ENCODE measurements at regions not wholly inside any gene's neighbourhood (a gene's known extent, or its start where the extent isn't known, plus 50 kb on each side); places are given as distances from the start of the nearest gene placed in this dataset.
"Not testable (repeated sequence)": the region's sequence is repeated elsewhere in the genome, so short reads cannot be mapped to it uniquely, and the experiment has no call there.

DNA sequence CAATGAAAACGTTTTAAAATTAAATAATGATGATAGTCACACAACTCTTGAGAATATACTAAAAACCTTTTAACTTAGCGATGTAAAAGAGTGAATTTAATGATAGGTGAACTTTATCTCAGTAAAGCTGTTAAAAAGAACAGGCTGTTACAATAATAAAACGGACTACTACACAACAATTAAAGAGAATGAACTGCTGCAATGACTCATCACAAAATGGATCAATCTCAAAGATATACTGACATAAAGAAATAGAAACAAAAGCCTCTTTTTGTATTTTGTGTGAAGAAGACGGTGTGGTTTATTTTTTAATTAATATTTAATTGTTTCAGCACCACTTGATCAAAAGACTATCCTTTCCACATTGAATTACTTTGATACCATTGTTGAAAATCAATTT lies 352.4 kb upstream of the GJE1 start:
- DNase-seq (ENCODE audit: low read depth in 2 of 2) = no peak

DNA sequence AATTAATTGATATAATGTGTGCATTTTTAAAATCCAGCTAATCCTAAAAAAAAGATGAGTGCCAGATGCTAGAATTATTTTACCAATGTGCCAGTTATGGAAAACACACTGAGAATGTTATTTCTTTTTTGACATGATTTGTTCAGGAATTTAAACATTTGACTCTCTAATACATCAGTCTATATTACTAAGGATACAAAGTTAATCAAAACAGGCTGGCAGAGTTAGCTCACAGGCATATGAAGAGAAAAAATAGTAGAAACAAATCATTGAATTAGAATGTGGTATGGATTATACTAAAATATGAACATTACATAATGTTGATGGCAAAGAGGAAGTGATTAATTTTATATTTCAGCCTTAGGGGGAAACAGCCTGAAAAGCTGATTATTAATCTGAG lies 368.3 kb upstream of the GJE1 start:
- DNase-seq (ENCODE audit: low read depth in 2 of 2) = no peak

DNA sequence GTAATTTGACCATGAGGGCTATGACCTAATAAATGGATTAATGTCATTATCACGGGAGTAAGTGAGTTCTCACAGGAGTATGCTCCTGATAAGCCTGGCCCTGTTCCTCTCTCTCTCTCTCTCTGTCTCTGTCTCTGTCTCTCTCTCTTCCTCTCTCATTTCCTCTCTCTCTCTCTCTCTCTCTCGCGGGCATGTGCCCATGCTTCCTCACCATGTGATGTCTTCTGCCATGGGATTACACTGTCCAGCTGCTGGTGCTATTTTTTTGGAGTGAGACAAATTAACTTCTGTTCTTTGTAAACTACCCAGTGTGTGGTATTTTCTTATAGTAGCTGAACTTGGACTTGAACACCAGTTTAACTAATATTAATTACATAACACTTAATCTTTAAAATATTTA lies 374.3 kb upstream of the GJE1 start:
- DNase-seq (ENCODE audit: low read depth in 2 of 2) = no peak

DNA sequence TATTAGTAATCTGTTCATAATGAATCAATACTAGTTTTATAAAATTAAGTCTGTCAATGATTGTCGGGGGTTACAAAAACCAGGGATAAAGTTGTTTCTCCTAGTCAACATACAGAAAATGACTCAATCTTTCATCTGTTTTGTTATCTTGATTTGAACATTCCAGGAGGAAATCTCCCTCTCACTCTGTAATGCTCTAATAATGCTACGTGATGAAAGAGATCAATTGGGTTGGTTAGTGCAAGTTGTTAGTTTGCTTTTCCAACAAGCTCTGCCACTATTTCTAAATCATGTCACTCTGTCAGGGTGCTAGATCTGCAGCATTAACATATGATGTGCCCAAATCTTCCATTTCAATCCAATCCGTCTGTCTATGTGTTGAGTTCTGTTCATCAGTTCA lies 379.5 kb upstream of the GJE1 start:
- DNase-seq (ENCODE audit: low read depth in 2 of 2) = no peak

DNA sequence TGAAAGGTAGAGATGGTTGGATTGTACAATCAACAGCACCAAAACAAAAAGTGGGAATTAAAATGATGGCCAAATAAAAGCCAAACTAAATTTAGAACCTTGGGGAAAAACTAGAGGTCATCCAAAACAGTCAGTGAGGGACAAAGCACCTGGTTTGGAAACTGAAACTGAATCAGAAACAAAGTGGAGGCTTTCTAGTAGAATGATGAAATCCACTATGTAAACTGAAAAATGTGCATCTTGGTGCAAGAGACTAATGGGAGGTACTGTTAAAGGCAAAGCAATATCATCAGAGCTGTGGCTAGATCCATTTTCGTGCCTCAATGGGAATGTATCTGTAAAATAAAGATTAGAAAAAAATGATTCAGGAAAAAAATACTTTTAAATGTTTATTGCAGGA lies 380.0 kb upstream of the GJE1 start:
- DNase-seq (ENCODE audit: low read depth in 2 of 2) = no peak

DNA sequence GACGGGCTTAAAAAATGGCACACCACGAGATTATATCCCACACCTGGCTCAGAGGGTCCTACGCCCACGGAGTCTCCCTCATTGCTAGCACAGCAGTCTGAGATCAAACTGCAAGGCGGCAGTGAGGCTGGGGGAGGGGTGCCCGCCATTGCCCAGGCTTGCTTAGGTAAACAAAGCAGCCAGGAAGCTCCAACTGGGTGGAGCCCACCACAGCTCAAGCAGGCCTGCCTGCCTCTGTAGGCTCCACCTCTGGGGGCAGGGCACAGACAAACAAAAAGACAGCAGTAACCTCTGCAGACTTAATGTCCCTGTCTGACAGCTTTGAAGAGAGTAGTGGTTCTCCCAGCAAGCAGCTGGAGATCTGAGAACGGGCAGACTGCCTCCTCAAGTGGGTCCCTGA lies 386.4 kb upstream of the GJE1 start:
- not testable (repeated sequence) for DNase-seq (ENCODE audit: low read depth in 2 of 2)

DNA sequence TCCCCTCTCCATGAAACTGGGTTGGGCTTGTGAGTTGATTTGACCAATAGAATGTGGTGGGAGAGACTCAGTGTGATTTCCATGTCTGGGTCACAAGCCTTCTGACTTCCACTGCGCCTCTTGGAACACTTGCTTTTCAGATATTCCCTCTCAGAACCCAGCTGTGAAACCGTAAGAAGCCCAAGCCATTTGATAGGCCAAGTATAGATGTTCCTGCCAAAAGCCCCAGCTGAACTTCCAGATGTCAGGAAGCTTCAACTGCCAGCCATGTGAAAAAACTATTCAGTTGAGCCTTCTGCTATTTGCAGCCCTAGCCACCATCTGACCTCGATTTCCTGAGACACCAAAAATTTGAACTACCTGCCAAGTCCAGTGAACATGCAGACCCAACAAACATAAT lies 387.8 kb upstream of the GJE1 start:
- DNase-seq (ENCODE audit: low read depth in 2 of 2) = no peak

DNA sequence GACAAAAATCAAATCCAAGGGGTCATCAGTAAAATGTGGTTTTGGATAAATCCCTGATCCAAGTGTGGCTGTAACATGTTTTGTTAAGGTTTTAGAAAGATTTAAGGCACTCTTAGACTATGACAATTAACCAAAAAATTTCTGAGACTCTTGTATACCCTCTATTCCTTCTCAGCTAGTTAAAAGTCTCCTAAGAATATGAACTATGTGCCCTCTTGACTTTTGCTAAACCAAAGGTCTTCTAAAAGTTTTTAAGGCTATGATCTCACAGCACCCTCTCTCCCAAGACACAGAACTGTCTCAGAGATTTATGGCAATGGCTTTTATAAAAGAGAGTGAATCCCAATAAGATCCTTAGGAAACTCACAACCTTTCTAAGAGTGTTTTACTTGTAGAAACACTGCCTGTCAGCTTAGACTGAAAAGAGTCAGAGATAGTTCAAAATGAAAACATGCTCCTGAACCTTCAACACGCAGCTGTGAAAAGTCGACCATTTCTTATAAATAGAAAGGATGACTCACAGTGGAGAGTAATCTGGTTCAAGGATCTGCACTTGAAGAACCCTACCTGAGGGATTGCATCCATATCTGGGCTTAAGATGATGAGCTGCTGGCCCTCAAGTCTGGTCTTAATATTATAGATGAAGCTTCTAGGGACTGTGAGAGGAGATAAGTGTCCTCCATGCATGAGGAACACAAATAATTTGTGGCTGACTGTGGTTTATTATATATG lies 388.4 kb upstream of the GJE1 start:
- no peak for DNase-seq (ENCODE audit: low read depth in 2 of 2)

DNA sequence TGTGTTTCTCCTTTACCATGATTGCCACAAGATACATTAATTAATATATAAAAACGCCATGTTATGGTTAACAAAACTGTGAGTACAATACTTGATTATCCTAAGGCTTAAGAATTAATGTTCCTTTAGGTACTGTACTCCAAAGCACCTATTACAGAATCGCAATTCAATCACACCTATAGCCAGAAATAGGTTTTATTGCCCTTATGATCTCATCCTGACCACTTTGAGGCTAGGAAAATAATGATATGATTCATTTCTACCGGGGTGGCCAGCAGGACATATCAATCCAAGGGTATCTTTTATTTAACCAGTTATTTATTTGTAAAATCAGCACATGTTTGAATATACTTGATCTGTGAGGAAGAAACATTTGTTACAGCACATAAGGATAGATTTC lies 396.6 kb upstream of the GJE1 start:
- DNase-seq (ENCODE audit: low read depth in 2 of 2) = no peak

DNA sequence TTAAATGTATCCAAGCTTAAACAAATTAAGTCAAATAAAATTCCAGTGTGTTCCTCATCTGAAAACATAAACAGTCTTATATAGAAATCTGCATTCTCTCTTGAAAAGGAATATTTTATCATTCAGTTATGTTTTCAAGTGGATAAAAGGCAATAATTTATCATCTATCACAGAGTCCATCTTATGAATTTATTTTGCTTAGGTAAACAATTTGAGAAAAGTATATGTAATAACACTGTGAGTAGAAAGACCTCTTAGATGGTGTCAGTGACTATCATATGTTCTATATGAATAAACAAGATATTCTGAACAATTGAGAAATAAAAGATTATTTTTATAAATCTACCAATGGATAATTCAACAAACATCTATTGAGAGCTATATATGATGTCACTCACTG lies 397.6 kb upstream of the GJE1 start:
- DNase-seq (ENCODE audit: low read depth in 2 of 2) = no peak

DNA sequence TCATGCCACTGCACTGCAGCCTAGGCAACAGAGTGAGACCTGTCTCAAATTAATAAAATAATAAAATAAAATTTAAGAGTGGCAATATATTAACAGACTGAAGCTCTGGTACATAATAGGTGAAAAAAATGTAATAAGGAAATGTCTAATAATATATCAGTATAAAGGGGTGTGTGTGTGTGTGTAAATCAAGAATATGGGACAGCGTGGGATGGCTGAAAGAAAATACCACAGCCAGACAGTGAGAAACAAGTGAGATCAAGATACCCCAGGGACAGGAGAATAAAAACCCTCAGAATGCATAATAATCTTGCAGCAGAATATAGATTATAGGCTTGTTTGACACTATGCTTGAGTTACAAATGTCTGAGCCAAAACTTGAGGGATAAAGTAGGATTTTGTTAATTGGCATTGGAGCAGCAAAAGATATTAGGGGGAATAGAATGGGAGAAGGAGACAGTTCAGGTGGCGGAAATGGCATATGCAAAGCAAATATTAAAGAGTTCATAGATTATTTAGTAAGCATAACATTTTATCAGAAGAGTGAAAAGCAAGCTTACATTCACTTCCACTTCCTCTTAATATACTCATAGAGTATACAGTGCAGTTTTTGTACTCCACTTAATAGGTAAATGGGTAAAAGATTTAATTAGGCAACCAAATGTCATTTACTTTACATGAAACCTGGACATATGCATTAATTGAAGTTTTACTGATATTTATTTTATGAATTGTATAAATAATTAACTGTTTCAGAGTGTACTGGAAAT lies 398.5 kb upstream of the GJE1 start:
- no peak for DNase-seq (ENCODE audit: low read depth in 2 of 2)

DNA sequence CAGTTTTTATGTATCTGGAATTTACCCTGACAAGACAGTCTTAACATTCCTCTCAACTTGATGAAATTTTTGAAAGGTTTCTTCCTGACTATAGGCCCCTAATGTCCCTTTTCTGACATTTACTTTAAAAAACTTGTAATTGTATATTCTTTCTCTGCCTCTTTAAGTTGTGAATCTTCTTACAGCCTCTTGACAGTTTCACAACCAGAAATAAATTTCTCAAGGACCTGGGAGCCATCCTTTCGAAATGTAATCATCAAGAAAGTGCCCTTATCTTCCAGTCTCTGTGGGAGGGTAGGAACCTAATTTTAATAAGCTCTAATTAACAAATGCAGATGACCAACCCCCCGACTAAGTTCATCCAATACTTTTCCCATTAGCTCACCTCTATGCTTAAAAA lies 403.6 kb upstream of the GJE1 start:
- no peak for DNase-seq (ENCODE audit: low read depth in 2 of 2)

DNA sequence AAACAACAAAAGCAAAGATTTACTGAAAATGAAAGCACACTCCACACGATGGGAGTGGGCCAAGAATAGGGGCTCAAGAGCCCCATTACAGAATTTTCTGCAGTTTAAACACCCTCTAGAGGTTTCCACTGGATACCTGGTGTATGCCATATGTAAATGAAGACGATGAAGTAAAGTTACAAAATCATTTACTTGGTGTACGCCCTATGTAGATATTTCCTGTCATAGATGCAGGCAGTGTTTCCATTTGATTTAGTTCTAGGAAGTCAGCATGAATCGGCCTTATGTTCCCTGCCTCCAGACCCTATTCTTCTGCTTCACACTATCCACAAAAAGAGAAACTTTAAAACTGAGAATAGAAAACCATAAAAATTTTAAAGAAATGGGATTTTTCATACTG lies 404.4 kb upstream of the GJE1 start:
- no peak for DNase-seq (ENCODE audit: low read depth in 2 of 2)

DNA sequence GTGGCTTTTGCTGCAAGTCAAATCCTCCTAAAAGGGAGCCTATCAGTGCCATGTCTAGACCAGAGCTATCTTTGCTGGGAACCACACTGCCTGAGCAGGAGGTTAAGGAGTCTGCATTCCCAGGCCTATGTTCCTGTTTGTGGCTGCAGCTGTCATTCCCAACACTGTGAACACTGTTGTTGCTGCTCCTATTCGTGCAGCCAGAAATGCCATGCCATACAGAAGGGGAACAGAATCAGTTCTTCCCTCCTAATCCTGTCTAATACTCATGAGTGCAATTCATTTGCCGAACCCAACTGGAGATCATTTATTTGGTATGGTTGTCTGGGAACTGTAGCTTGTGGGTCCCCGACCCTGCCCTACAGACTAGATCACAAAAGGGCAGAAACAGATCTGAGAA lies 406.5 kb upstream of the GJE1 start:
- no peak for DNase-seq (ENCODE audit: low read depth in 2 of 2)

DNA sequence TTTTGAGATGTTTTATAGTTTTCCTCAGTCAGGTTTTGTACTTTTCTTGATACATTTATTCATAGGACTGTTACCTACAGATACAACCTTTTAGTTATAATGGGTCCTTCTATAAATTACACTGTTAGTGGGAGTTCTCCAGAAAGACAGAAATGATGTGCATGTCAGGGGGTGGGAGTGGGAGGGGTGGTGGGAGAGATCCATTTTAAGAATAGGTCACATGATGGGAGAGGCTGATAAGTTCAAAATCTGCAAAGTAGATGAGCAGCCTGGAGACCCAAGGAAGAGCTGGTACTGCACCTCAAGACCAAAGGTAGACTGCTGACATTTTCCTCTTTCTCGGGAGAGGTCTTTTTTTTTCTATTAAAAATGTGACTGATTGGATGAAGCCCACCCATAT lies 408.0 kb upstream of the GJE1 start:
- no peak for DNase-seq (ENCODE audit: low read depth in 2 of 2)

DNA sequence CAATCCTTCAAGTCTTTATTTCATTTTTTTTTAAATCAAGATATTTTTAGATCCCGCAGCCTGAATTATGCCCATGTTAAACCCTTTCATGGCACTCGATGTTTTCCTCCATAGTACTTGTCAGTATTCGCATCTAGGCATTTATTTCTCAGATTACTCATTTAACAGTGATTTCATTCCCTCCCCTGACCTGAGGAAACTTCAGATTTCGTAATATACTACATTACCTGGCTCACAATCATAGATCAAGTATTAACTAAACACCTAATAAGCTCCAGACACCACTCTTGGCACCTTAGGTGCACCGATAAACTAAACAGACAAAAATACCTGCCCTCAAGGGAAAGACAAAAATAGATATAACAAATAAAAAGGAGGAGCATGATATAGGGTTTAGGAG lies 413.2 kb upstream of the GJE1 start:
- DNase-seq (ENCODE audit: low read depth in 2 of 2) = no peak

DNA sequence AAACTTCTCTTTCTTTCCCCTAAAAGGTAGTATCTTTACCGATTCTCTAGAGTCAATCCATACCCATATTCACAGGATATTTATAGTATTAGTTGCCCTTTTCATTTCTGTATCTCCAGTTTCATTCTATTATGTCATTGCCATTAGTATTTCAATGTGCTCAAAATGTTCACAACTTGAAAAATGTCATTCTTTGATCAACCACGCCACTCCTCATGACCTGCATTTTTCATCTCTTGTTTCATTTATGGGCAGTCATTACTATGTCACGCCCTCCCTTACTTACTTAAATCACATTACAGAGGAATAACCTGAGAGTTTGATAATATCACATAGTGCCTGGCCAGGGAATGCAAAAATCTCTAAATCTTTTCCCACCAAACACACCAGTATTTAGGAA lies 427.3 kb upstream of the GJE1 start:
- no peak for DNase-seq (ENCODE audit: low read depth in 2 of 2)

DNA sequence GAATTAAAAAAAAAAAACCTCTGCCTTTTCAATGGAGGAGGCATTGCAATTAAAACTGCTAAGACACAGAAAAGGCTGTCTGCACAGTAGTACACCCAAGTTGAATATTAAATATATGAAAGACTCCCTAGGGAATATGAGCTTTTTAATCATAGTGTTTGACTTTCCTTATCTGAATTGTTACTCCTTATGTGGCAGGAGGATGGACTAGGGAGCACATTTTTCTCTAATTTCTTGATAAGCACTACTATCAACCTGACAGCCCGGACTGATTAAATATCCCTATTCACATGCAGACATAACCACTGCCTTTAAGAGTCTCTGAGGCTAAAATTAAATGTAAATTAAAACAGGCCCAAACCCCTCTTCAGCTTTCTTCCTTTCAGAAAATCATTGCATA lies 428.6 kb upstream of the GJE1 start:
- no peak for DNase-seq (ENCODE audit: low read depth in 2 of 2)

DNA sequence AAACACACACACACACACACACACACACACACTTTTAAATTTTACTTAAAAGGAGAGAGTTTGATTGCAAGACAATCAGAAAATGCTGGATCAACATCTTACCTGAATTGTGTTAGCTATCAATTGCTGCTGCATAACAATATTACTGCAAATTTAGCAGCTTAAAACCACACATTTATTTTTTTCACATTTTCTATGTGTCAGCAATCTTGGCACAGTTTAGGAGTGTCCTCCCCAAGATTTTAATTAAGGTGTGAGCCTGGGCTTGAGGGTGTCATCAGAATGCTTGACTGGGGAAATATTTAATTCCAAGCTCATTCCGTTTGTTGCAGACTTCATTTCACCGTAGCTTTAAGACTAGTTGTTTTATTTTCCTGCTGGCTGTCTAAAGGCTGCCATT lies 431.0 kb upstream of the GJE1 start:
- DNase-seq (ENCODE audit: low read depth in 2 of 2) = no peak

DNA sequence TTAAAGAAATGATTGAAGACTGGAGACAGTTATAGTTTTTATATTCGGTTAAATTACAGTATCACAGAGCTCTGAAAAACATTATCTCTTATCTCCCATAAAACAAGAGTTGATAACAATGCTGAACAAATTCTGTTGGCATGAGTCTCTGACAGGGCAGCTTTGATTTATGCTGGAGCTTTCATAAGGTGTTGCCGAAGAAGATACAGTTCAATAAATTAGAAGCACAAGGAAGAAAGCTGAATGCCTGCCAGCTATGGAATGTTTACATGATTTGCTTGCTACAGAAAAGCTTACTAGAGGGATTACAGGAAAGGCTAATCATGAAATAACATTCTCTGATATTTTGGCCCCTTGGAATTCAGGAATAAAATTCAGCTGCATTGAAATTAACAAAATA lies 431.9 kb upstream of the GJE1 start:
- DNase-seq (ENCODE audit: low read depth in 2 of 2) = no peak

DNA sequence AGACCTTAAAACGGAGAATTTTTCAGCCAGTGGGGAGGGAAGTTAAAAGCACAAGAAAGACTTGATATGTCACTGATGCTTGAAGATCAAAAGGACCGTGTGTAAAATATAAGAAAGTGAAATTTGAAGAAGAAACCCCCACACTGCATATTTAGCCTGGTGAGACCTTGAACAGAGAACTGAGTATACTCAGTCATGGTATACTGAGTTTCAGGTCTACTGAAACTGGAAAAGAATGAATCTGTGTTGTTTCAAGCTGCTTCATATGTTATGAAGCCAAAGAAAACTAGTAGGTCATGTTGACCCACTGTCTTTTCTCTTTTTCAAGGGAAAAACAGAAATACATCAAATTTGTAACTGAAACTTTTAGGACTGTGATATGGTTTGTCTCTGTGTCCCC lies 443.8 kb upstream of the GJE1 start:
- DNase-seq (ENCODE audit: low read depth in 2 of 2) = no peak

DNA sequence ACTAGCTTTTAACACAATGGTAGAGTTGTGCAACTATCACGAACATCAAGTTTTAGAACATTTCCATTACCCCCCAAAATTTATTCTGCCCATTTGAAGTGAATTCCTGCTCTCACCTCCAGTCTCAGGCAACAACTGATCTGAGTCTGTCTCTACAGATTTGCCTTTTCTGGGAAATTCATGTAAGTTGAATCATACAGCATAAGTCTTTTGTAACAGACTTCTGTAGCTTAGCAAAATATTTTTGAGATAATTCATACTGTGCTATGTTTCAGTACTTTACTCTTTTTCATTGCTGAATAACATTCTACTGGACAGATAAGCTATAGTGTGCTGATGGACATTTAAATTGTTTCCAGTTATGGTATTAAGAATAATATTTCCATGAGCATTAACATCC lies 447.3 kb upstream of the GJE1 start:
- DNase-seq (ENCODE audit: low read depth in 2 of 2) = no peak

DNA sequence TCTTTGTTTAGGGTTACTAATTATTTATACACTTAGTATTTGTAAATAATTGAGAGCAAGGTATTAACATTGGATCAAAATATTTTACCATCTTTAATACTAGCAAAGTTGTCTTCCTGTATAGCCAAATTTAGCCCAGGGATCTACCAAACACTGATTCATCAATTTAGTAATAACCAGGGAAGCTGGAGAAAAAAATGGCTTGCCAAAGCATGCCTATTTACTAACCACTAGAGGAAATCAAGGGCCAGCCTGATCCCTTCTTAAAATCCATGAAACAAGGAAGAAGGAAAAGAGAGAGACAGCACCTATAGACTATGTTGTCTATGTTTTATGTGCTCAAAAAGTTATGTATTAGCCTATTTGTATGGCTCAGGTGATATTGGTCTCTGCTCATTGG lies 450.3 kb upstream of the GJE1 start:
- DNase-seq (ENCODE audit: low read depth in 2 of 2) = no peak
